Activated naive CD4-positive, alpha-beta T cell treated with anti-CD3 and anti-CD28 coated beads, Interleukin-2, amount 50 U/mL, for 24 hours (primary cell): ENCODE measurements at regions not wholly inside any gene's neighbourhood (a gene's known extent, or its start where the extent isn't known, plus 50 kb on each side); places are given as distances from the start of the nearest gene placed in this dataset.

ENCODE experiments used
- H3K27ac Mint-ChIP-seq: one replicate; pipeline ENCODE4 v1.8.0; 2021; ENCODE audit warnings: mild to moderate bottlenecking, mixed read lengths
- H3K27me3 Mint-ChIP-seq: one replicate; pipeline ENCODE4 v1.8.0; 2021; ENCODE audit warnings: mixed read lengths
- H3K36me3 Mint-ChIP-seq: one replicate; pipeline ENCODE4 v1.8.0; 2021; ENCODE audit warnings: mixed read lengths
- H3K4me1 Mint-ChIP-seq: one replicate; pipeline ENCODE4 v1.8.0; 2021; ENCODE audit warnings: mixed read lengths
- H3K4me3 Mint-ChIP-seq: one replicate; pipeline ENCODE4 v1.8.0; 2021; ENCODE audit warnings: mild to moderate bottlenecking, mixed read lengths
- H3K9me3 Mint-ChIP-seq: one replicate; pipeline ENCODE4 v1.8.0; 2021; ENCODE audit warnings: mixed read lengths

DNA sequence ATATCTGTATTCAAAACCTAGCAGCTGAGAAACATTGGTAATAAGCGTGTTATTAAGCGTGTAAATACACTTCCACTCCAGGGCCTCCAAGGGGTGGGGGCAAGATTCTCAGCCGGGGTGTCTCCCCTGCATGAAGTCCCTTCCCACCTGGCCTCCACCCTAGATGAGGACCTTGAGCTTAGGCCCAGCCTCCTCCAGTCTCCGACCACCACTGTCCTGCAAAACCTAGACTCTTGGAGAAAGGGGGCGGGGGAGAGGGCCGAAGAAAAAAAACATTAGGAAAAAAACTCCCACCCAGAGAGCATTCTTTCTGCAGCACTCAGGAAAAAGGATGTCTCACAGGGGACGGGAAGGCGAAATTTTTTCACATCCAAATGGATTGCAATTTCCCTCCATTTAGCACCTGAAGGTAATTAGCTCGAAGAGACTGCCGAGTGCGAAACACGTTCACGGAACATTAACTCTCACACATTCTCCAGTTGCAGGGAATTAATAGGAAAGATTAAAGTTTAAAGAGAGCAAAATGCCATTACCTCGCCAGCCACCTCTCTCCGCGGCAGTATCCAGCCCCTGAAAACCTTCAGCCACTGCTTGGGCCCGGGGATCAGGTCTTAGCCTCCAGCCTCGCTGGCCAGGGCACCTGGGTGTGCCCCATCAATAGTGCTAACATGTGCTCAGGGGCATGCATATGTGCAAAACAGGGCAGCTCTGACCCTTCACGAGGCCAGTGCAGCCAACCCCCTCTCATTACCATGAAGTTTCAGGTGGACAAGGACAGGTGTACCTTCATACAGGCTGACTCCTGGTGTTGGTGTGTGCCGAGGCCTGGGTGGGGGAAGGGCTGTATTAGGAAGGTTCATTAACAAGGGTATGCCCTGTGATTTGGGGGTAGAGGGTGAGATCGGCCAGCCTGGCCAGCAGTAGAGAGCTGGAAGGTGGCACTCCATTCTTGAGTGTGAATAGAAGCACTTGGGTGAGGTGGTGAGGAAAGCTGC lies 77.2 kb downstream of the HIF1AN start:
- no peaks in the 10 kb centered on the region for H3K9me3 Mint-ChIP-seq
- H3K27me3 Mint-ChIP-seq, result peaks cover 40% of the 10 kb centered on the region
- no peaks in the 10 kb centered on the region for H3K4me1 Mint-ChIP-seq
- no peak overlapping the region for H3K4me3 Mint-ChIP-seq
- no peaks in the 10 kb centered on the region for H3K36me3 Mint-ChIP-seq
- no peak overlapping the region for H3K27ac Mint-ChIP-seq

DNA sequence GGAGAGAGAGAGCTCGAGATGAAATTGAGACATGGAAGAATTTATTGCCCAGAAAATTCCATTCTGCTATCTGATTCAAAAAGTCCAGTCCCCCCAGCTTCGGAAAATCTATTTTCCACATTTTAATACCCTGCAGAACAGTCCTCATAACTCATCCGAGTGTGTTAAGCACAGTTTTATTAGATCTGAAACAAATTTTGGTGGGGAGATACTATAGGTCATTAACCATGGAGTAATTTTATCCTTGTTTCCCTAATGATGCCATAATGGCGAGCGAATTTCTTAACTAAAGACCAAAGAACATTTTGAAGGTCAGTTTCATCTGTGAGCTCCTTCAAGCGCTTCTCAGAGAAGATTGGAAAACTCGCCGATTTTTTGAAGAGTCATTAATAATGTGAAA lies 78.1 kb downstream of the HIF1AN start:
- H3K4me3 Mint-ChIP-seq, result no peak overlapping the region
- H3K27me3 Mint-ChIP-seq, result peaks cover 38% of the 10 kb centered on the region
- H3K36me3 Mint-ChIP-seq, result no peaks in the 10 kb centered on the region
- H3K4me1 Mint-ChIP-seq, result no peaks in the 10 kb centered on the region
- H3K27ac Mint-ChIP-seq, result no peak overlapping the region
- H3K9me3 Mint-ChIP-seq, result no peaks in the 10 kb centered on the region

DNA sequence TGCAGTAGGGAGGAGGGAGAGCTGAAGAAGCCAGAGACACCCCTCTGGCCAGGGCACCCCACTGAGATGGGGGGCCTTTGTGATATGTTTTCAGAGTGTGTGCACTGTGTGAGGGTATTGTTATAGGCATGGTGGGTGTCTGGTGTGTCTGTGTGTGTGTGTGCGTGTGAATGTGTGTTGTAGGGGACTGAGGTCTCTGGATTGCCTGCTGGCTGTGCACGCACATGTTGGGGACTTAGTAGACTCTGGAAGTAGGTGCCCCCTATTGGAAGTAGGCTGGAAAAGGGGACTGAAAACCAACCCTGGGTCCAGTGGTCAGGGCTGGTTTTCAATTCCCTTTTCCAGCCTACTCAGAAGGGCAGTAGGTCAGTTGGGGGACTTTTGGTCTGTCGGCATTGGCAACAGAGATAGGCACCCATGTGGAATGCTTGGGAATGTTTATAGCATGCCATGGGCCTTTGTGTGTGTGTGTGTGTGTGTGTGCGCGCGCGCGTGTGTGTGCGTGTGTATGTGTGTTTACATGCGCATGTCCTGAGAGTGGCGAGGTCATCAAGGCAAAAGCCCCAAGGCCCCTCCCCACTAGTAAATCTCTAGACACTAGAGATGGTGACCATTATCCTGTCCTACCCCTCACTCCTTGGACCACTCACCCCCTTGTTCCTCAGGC lies 78.8 kb downstream of the HIF1AN start:
- no peak overlapping the region for H3K27ac Mint-ChIP-seq
- no peaks in the 10 kb centered on the region for H3K36me3 Mint-ChIP-seq
- no peak overlapping the region for H3K4me3 Mint-ChIP-seq
- peaks cover 42% of the 10 kb centered on the region for H3K27me3 Mint-ChIP-seq
- H3K9me3 Mint-ChIP-seq, result no peaks in the 10 kb centered on the region
- H3K4me1 Mint-ChIP-seq, result no peaks in the 10 kb centered on the region

- Mint-ChIP-seq H3K27me3 (peaks cover 47% of the 10 kb centered on the region), H3K9me3 (no peaks in the 10 kb centered on the region), H3K36me3 (no peaks in the 10 kb centered on the region), H3K4me1 (no peaks in the 10 kb centered on the region), H3K27ac (no peak overlapping the region), H3K4me3 (no peak overlapping the region)
These were observed 79.5 kb downstream of the HIF1AN start for GRCh38 chr10:100615241-100615640.

GRCh38 chr10:100615908-100616307 lies 80.2 kb downstream of the HIF1AN start:
- Mint-ChIP-seq H3K9me3 (no peaks in the 10 kb centered on the region), H3K27me3 (peaks cover 50% of the 10 kb centered on the region), H3K4me1 (no peaks in the 10 kb centered on the region), H3K36me3 (no peaks in the 10 kb centered on the region), H3K27ac (no peak overlapping the region), H3K4me3 (no peak overlapping the region)

- H3K4me3 Mint-ChIP-seq, result no peak overlapping the region
- H3K9me3 Mint-ChIP-seq, result no peaks in the 10 kb centered on the region
- H3K27ac Mint-ChIP-seq, result no peak overlapping the region
- H3K27me3 Mint-ChIP-seq, result peaks cover 55% of the 10 kb centered on the region
- no peaks in the 10 kb centered on the region for H3K36me3 Mint-ChIP-seq
- no peaks in the 10 kb centered on the region for H3K4me1 Mint-ChIP-seq
These were observed 82.4 kb downstream of the HIF1AN start for GRCh38 chr10:100618091-100618615.

DNA sequence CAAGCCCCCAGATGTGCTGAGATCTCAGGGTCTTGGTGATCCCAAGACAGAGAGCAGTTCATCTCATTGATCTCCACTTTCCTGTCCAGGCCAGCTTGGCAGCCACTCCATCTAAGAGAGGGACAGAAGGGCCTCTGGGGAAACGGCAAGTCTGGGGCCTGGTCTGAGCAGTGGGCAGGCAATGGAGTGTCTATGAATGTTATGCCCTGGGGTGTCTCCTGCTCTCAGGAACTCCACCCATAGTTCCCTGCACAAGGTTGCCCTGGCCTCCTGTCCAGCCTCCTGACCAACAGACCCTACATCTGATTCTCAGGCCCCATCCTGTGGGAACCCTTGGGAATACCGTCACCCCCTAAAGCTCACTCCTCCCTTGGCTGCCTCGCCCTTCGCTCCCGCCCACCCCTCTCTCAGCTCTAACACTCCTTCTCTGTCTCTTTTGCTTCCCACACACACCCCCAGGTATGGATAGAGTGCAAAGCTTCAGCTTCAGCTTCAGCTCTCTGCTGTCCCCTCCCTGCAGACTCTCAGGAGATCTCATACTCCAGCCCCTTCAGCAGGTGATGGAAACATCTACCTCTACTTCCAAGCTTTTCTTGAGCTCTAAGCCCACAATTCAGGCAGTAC lies 83.0 kb downstream of the HIF1AN start:
- H3K27ac Mint-ChIP-seq, result no peak overlapping the region
- no peaks in the 10 kb centered on the region for H3K4me1 Mint-ChIP-seq
- H3K27me3 Mint-ChIP-seq, result peaks cover 51% of the 10 kb centered on the region
- H3K4me3 Mint-ChIP-seq, result no peak overlapping the region
- no peaks in the 10 kb centered on the region for H3K36me3 Mint-ChIP-seq
- H3K9me3 Mint-ChIP-seq, result no peaks in the 10 kb centered on the region

GRCh38 chr10:100620087-100620835 lies 84.5 kb downstream of the HIF1AN start:
- no peaks in the 10 kb centered on the region for H3K9me3 Mint-ChIP-seq
- peaks cover 48% of the 10 kb centered on the region for H3K27me3 Mint-ChIP-seq
- no peak overlapping the region for H3K4me3 Mint-ChIP-seq
- H3K36me3 Mint-ChIP-seq, result no peaks in the 10 kb centered on the region
- H3K4me1 Mint-ChIP-seq, result no peaks in the 10 kb centered on the region
- no peak overlapping the region for H3K27ac Mint-ChIP-seq

DNA sequence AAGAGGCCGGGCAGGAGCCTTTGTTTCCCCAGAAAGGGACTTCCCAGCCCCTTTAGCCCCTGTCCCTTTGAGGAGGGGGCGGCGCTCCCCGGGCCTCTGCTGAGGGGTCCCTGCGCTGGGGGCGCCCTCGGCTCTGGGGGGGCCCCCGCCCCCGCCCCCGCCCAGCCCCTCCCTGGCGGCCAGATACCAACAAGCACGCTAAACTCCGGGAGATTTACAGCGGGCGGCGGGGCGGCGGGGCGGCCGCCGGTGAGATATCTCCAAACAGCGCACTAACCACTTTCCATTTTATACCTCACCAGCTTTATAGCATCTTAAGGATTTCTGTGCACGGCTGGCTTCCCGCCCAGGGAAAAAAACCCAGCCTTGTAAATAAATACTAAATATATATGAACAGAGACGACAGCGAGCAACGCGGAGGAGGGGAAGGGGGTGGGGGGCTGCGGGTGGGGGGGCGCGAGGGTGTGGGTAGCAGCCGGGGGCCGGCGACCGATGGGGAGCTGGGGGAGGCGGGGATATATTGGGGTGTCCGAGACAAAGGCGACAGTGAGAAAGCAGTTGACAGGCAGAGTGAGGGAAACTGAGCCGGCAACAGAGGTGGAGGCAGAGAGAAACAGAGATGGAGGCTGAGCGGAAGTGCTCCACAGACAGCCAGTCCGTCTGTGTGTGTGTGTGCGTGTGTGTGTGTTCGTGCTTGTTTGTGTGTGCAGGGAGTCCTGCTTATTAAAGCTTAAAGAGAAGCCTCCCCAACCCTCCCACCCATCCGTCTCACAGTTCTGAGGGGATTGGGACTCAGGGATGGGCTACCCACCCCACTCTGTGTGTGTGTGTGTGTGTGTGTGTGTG lies 85.8 kb downstream of the HIF1AN start:
- peaks cover 48% of the 10 kb centered on the region for H3K27me3 Mint-ChIP-seq
- no peaks in the 10 kb centered on the region for H3K4me1 Mint-ChIP-seq
- H3K4me3 Mint-ChIP-seq, result no peak overlapping the region
- H3K27ac Mint-ChIP-seq, result no peak overlapping the region
- H3K36me3 Mint-ChIP-seq, result no peaks in the 10 kb centered on the region
- no peaks in the 10 kb centered on the region for H3K9me3 Mint-ChIP-seq

- Mint-ChIP-seq H3K9me3 (no peaks in the 10 kb centered on the region), H3K4me3 (no peak overlapping the region), H3K27ac (no peak overlapping the region), H3K4me1 (no peaks in the 10 kb centered on the region), H3K36me3 (no peaks in the 10 kb centered on the region), H3K27me3 (peaks cover 47% of the 10 kb centered on the region)
These were observed 87.2 kb downstream of the HIF1AN start for GRCh38 chr10:100622946-100623345.

- no peaks in the 10 kb centered on the region for H3K9me3 Mint-ChIP-seq
- H3K4me3 Mint-ChIP-seq, result no peak overlapping the region
- no peaks in the 10 kb centered on the region for H3K36me3 Mint-ChIP-seq
- no peaks in the 10 kb centered on the region for H3K4me1 Mint-ChIP-seq
- H3K27me3 Mint-ChIP-seq, result peaks cover 49% of the 10 kb centered on the region
- no peak overlapping the region for H3K27ac Mint-ChIP-seq
These were observed 87.9 kb downstream of the HIF1AN start for GRCh38 chr10:100623521-100624230.

- Mint-ChIP-seq H3K27ac (no peak overlapping the region), H3K4me3 (no peak overlapping the region), H3K27me3 (peaks cover 44% of the 10 kb centered on the region), H3K36me3 (no peaks in the 10 kb centered on the region), H3K4me1 (no peaks in the 10 kb centered on the region), H3K9me3 (no peaks in the 10 kb centered on the region)
These were observed 88.6 kb downstream of the HIF1AN start for GRCh38 chr10:100624298-100624697.

GRCh38 chr10:100625816-100626215 lies 90.1 kb downstream of the HIF1AN start:
- Mint-ChIP-seq H3K27ac (no peak overlapping the region), H3K27me3 (peaks cover 30% of the 10 kb centered on the region), H3K9me3 (no peaks in the 10 kb centered on the region), H3K4me1 (no peaks in the 10 kb centered on the region), H3K4me3 (no peak overlapping the region), H3K36me3 (no peaks in the 10 kb centered on the region)

- H3K27ac Mint-ChIP-seq, result no peak overlapping the region
- H3K4me3 Mint-ChIP-seq, result no peak overlapping the region
- no peaks in the 10 kb centered on the region for H3K4me1 Mint-ChIP-seq
- H3K9me3 Mint-ChIP-seq, result no peaks in the 10 kb centered on the region
- H3K36me3 Mint-ChIP-seq, result no peaks in the 10 kb centered on the region
- H3K27me3 Mint-ChIP-seq, result peaks cover 26% of the 10 kb centered on the region
These were observed 92.3 kb downstream of the HIF1AN start for GRCh38 chr10:100628061-100628460.
